ENCODE measurements at regions not wholly inside any gene's neighbourhood (a gene's known extent, or its start where the extent isn't known, plus 50 kb on each side); places are given as distances from the start of the nearest gene placed in this dataset.

DNA sequence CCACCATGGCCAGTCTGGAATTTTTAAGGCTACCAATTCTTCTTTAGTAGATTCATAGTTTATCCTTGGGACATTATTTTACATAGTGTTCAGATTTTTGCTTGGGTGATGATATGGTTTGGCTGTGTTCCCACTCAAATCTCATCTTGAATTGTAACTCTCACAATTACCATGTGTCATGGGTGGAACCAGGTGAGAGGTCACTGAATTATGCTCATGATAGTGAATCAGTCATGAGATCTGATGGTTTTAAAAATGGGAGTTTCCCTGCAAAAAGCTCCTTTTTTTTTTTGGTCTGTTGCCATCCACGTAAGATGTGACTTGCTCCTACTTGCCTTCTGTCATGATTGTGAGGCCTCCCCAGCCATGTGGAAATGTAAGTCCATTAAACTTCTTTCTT is 163.9 kb downstream of the GABRG2 start:
- Histone ChIP-seq H3K4ac (ENCODE audit: low read depth, low read length) (no peak overlapping the region), H2BK20ac (ENCODE audit: low read depth, low read length, poor library complexity, severe bottlenecking) (no peak overlapping the region), H3K14ac (ENCODE audit: insufficient read depth, low read length) (no peak overlapping the region), H2AFZ (ENCODE audit: low read length) (no peak overlapping the region), H4K5ac (ENCODE audit: insufficient read length, low read depth, low read length) (no peak overlapping the region), H3K79me2 (ENCODE audit: insufficient read depth, low read length) (no peaks in the 10 kb centered on the region), H3K9ac (ENCODE audit: extremely low read depth, insufficient read length, low read length) (no peak overlapping the region), H2BK15ac (ENCODE audit: low read depth, low read length) (no peak overlapping the region), H3K79me1 (ENCODE audit: insufficient read depth, low read depth, low read length, poor library complexity, severe bottlenecking) (no peaks in the 10 kb centered on the region), H3K4me1 (ENCODE audit: insufficient read depth, low read length) (no peaks in the 10 kb centered on the region), H3K27ac (ENCODE audit: insufficient read length, low read depth, low read length) (no peak overlapping the region), H3K56ac (ENCODE audit: insufficient read length, low read depth, low read length) (no peak overlapping the region), H4K8ac (replicated peaks; ENCODE audit: insufficient read length, low read depth, low read length) (no peak overlapping the region), H2AK5ac (ENCODE audit: insufficient read length, low read length) (no peak overlapping the region), H3T11ph (ENCODE audit: low read length) (no peak overlapping the region), H2BK5ac (ENCODE audit: insufficient read length, low read length) (no peak overlapping the region), H3K23ac (ENCODE audit: insufficient read length, low read depth, low read length) (no peak overlapping the region), H3K4me2 (ENCODE audit: insufficient read depth, insufficient read length, low read length) (no peak overlapping the region), H3K23me2 (ENCODE audit: insufficient read length, low read depth, low read length, poor library complexity, severe bottlenecking) (no peaks in the 10 kb centered on the region), H3K27me3 (ENCODE audit: insufficient read depth, low read length) (no peaks in the 10 kb centered on the region), H2BK120ac (ENCODE audit: low read depth, low read length, poor library complexity, severe bottlenecking) (no peak overlapping the region), H4K91ac (ENCODE audit: insufficient read length, low read depth, low read length) (no peak overlapping the region), H3K9me3 (ENCODE audit: control insufficient read depth, low read depth, low read length) (peaks cover 23% of the 10 kb centered on the region), H2BK12ac (ENCODE audit: insufficient read length, low read depth, low read length) (no peak overlapping the region), H3K18ac (ENCODE audit: insufficient read length, low read depth, low read length) (no peak overlapping the region), H4K20me1 (ENCODE audit: control insufficient read depth, insufficient read depth, insufficient read length) (no peaks in the 10 kb centered on the region)
- Mint-ChIP-seq H3K9me3 (peaks cover 47 to 56% of the 10 kb centered on the region in 2 experiments), H3K4me1 (peaks cover 14 to 16% of the 10 kb centered on the region in 2 experiments), H3K4me3 (no peak overlapping the region), H3K36me3 (ENCODE audit: insufficient read depth in 1 of 3, low read depth in 3 of 3) (peaks cover 21 to 45% (median 23%) of the 10 kb centered on the region in 3 experiments), H3K27ac (no peak overlapping the region; a peak in 1 of 7 replicates), H3K27me3 (ENCODE audit: low read depth) (no peaks in the 10 kb centered on the region; the same call in 1 of the 2 replicates)
- TF ChIP-seq, protein P1, sequence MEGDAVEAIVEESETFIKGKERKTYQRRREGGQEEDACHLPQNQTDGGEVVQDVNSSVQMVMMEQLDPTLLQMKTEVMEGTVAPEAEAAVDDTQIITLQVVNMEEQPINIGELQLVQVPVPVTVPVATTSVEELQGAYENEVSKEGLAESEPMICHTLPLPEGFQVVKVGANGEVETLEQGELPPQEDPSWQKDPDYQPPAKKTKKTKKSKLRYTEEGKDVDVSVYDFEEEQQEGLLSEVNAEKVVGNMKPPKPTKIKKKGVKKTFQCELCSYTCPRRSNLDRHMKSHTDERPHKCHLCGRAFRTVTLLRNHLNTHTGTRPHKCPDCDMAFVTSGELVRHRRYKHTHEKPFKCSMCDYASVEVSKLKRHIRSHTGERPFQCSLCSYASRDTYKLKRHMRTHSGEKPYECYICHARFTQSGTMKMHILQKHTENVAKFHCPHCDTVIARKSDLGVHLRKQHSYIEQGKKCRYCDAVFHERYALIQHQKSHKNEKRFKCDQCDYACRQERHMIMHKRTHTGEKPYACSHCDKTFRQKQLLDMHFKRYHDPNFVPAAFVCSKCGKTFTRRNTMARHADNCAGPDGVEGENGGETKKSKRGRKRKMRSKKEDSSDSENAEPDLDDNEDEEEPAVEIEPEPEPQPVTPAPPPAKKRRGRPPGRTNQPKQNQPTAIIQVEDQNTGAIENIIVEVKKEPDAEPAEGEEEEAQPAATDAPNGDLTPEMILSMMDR (conservative IDR thresholded peaks at IDR 0.05): no peak
- DNase-seq: no peak
- no CpG with 5 or more reads among the region's 1 CpG for WGBS (ENCODE audit: extremely low coverage, insufficient read length, low lambda C conversion rate)
